ENCODE measurements at regions not wholly inside any gene's neighbourhood (a gene's known extent, or its start where the extent isn't known, plus 50 kb on each side); places are given as distances from the start of the nearest gene placed in this dataset.

- peaks cover 0 to 12% of the 10 kb centered on the region in 2 donors for H3K9me3 ChIP-seq (ENCODE audit: control insufficient read depth in 1 of 2, low read length in 2 of 2)
- H3K27ac ChIP-seq (ENCODE audit: low read length), result no peak overlapping the region
- H3K4me1 ChIP-seq (ENCODE audit: control insufficient read depth in 1 of 2, insufficient read depth in 2 of 2, low read length in 2 of 2), result no peaks in the 10 kb centered on the region
- H3K36me3 ChIP-seq (ENCODE audit: control insufficient read depth in 1 of 2, insufficient read depth in 2 of 2, low read length in 2 of 2), result no peaks in the 10 kb centered on the region
- no peak overlapping the region for H3K4me3 ChIP-seq (ENCODE audit: low read depth in 1 of 2, low read length in 2 of 2)
- H3K27me3 ChIP-seq (ENCODE audit: low read depth, low read length), result no peaks in the 10 kb centered on the region
These were observed 268.2 kb downstream of the SH3GL2 start for GRCh38 chr9:17846948-17847655.

- H3K9me3 ChIP-seq (ENCODE audit: control insufficient read depth in 1 of 2, low read length in 2 of 2), result peaks cover 0 to 12% of the 10 kb centered on the region in 2 donors
These were observed 269.0 kb downstream of the SH3GL2 start for GRCh38 chr9:17847908-17848307.

DNA sequence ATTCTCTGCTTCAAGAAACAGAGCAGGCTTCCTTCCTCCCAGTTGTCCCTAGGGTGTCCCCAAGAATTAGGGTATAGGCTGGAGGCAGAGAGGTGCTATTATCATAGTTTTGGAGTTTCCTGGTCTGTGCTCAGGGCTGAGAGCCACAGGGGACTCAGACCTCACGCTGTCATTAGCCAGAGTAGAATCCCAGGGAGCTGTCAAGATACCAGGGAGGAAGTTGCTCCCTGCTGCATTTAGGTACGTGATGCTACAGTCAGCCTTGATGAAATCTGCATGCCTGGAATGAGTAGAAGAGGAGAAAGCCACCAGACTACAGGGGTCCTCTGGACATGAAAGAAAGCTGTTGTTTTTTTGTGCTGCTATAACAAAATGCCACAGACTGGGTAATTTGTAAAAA lies 273.2 kb downstream of the SH3GL2 start:
- no peaks in the 10 kb centered on the region for H3K4me1 ChIP-seq (ENCODE audit: control insufficient read depth in 1 of 2, insufficient read depth in 2 of 2, low read length in 2 of 2)

More at GRCh38 chr9:17847908-17848307, 269.0 kb downstream of the SH3GL2 start:
- no peaks in the 10 kb centered on the region for H3K27me3 ChIP-seq (ENCODE audit: low read depth, low read length)
- H3K4me1 ChIP-seq (ENCODE audit: control insufficient read depth in 1 of 2, insufficient read depth in 2 of 2, low read length in 2 of 2), result no peaks in the 10 kb centered on the region
- no peaks in the 10 kb centered on the region for H3K36me3 ChIP-seq (ENCODE audit: control insufficient read depth in 1 of 2, insufficient read depth in 2 of 2, low read length in 2 of 2)
- H3K4me3 ChIP-seq (ENCODE audit: low read depth in 1 of 2, low read length in 2 of 2), result no peak overlapping the region
- H3K27ac ChIP-seq (ENCODE audit: low read length), result no peak overlapping the region

DNA sequence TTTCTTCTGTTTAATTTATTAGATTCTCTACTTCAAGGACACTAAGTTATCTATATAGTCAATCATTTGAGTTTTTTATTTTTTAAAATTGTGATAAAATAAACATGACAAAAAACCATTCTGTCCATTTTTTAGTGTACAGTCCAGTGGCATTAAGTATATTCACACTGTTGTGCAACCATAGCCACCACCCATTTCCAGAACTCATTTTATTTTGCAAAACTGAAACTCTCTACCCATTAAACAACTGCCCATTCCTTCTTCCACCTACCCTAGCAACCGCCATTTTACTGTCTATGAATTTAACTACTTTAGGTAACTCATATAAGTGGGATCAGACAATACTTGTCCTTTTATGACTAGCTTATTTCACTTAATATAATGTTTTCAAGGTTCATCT lies 275.6 kb downstream of the SH3GL2 start:
- H3K27ac ChIP-seq (ENCODE audit: low read length), result no peak overlapping the region
- no peaks in the 10 kb centered on the region for H3K27me3 ChIP-seq (ENCODE audit: low read depth, low read length)
- H3K4me3 ChIP-seq (ENCODE audit: low read depth in 1 of 2, low read length in 2 of 2), result no peak overlapping the region
- H3K4me1 ChIP-seq (ENCODE audit: control insufficient read depth in 1 of 2, insufficient read depth in 2 of 2, low read length in 2 of 2), result no peaks in the 10 kb centered on the region
- H3K36me3 ChIP-seq (ENCODE audit: control insufficient read depth in 1 of 2, insufficient read depth in 2 of 2, low read length in 2 of 2), result no peaks in the 10 kb centered on the region
- no peaks in the 10 kb centered on the region for H3K9me3 ChIP-seq (ENCODE audit: control insufficient read depth in 1 of 2, low read length in 2 of 2)

More for the DNA sequence above, 273.2 kb downstream of the SH3GL2 start:
- no peaks in the 10 kb centered on the region for H3K27me3 ChIP-seq (ENCODE audit: low read depth, low read length)
- no peak overlapping the region for H3K4me3 ChIP-seq (ENCODE audit: low read depth in 1 of 2, low read length in 2 of 2)
- H3K9me3 ChIP-seq (ENCODE audit: control insufficient read depth in 1 of 2, low read length in 2 of 2), result no peaks in the 10 kb centered on the region
- H3K36me3 ChIP-seq (ENCODE audit: control insufficient read depth in 1 of 2, insufficient read depth in 2 of 2, low read length in 2 of 2), result no peaks in the 10 kb centered on the region
- H3K27ac ChIP-seq (ENCODE audit: low read length), result no peak overlapping the region

GRCh38 chr9:17856995-17857394 lies 278.1 kb downstream of the SH3GL2 start:
- H3K4me1 ChIP-seq (ENCODE audit: control insufficient read depth in 1 of 2, insufficient read depth in 2 of 2, low read length in 2 of 2), result no peaks in the 10 kb centered on the region
- no peak overlapping the region for H3K27ac ChIP-seq (ENCODE audit: low read length)
- H3K4me3 ChIP-seq (ENCODE audit: low read depth in 1 of 2, low read length in 2 of 2), result no peak overlapping the region
- H3K27me3 ChIP-seq (ENCODE audit: low read depth, low read length), result no peaks in the 10 kb centered on the region
- H3K36me3 ChIP-seq (ENCODE audit: control insufficient read depth in 1 of 2, insufficient read depth in 2 of 2, low read length in 2 of 2), result no peaks in the 10 kb centered on the region
- no peaks in the 10 kb centered on the region for H3K9me3 ChIP-seq (ENCODE audit: control insufficient read depth in 1 of 2, low read length in 2 of 2)

DNA sequence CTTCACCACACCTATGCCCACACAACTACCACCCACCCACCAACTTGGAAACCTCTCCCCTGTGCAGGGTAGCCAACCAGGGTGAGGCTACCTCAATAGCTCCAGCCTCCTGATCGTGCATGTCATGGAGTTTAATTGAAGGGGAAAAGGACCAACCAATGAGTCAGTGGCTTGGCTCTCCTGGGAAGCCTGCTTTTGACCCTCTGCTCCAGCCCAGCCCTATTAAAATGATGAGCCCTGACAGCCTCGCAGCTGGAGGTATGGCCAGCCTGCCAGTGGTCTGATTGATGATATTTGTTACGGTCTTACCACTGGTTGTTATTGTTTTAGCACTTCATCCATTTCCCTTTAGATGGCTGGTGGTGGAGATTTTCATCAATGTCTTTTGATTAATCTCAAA lies 280.4 kb downstream of the SH3GL2 start:
- H3K36me3 ChIP-seq (ENCODE audit: control insufficient read depth in 1 of 2, insufficient read depth in 2 of 2, low read length in 2 of 2), result no peaks in the 10 kb centered on the region
- H3K27ac ChIP-seq (ENCODE audit: low read length), result no peak overlapping the region
- H3K9me3 ChIP-seq (ENCODE audit: control insufficient read depth in 1 of 2, low read length in 2 of 2), result no peaks in the 10 kb centered on the region
- no peaks in the 10 kb centered on the region for H3K27me3 ChIP-seq (ENCODE audit: low read depth, low read length)
- H3K4me3 ChIP-seq (ENCODE audit: low read depth in 1 of 2, low read length in 2 of 2), result no peak overlapping the region
- H3K4me1 ChIP-seq (ENCODE audit: control insufficient read depth in 1 of 2, insufficient read depth in 2 of 2, low read length in 2 of 2), result no peaks in the 10 kb centered on the region

DNA sequence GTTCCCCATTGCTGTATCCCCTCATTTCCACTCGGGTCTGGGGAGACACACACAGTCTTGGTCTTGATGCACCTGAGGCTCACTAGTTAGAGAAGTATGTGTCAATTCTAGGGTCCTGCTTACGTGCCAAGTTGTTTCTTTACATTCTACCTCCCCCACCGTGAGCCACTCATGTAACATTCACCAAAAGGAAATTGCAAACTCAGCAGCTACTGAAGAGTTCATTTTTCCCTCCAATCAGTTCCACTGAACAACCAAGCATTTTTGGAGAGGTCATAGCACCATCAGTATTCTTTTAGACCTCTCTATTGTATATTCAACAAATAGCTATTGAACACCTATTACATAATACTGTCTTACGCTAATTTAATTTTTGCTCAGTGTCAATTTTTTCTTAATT lies 281.1 kb downstream of the SH3GL2 start:
- Histone ChIP-seq H3K36me3 (ENCODE audit: control insufficient read depth in 1 of 2, insufficient read depth in 2 of 2, low read length in 2 of 2) (no peaks in the 10 kb centered on the region), H3K9me3 (ENCODE audit: control insufficient read depth in 1 of 2, low read length in 2 of 2) (no peaks in the 10 kb centered on the region), H3K4me3 (ENCODE audit: low read depth in 1 of 2, low read length in 2 of 2) (no peak overlapping the region), H3K27me3 (ENCODE audit: low read depth, low read length) (no peaks in the 10 kb centered on the region), H3K4me1 (ENCODE audit: control insufficient read depth in 1 of 2, insufficient read depth in 2 of 2, low read length in 2 of 2) (no peaks in the 10 kb centered on the region), H3K27ac (ENCODE audit: low read length) (no peak overlapping the region)

DNA sequence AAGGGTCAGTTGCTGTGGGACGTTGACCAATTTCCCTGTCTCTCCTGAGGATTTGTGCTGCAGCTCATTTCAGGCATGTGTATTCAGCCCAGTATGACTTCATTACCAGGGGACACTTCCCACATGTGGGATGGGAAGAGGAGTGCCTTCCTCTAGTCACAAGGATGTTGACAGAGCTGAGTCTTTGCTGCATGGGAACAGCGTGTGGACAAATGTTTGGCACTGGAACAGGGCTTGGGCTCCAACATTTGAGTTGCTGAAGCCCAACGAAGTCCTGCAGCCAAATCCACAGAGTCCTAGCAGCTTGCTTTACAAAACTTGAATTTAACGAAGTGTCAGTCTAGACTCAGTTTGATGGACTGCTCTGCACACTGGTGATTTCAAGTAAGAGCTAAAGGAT lies 283.2 kb downstream of the SH3GL2 start:
- Histone ChIP-seq H3K27ac (ENCODE audit: low read length) (no peak overlapping the region), H3K4me1 (ENCODE audit: control insufficient read depth in 1 of 2, insufficient read depth in 2 of 2, low read length in 2 of 2) (no peaks in the 10 kb centered on the region), H3K36me3 (ENCODE audit: control insufficient read depth in 1 of 2, insufficient read depth in 2 of 2, low read length in 2 of 2) (no peaks in the 10 kb centered on the region), H3K27me3 (ENCODE audit: low read depth, low read length) (no peaks in the 10 kb centered on the region), H3K9me3 (ENCODE audit: control insufficient read depth in 1 of 2, low read length in 2 of 2) (no peaks in the 10 kb centered on the region), H3K4me3 (ENCODE audit: low read depth in 1 of 2, low read length in 2 of 2) (no peak overlapping the region)

GRCh38 chr9:17862629-17863028 lies 283.8 kb downstream of the SH3GL2 start:
- H3K27me3 ChIP-seq (ENCODE audit: low read depth, low read length), result no peaks in the 10 kb centered on the region
- no peaks in the 10 kb centered on the region for H3K36me3 ChIP-seq (ENCODE audit: control insufficient read depth in 1 of 2, insufficient read depth in 2 of 2, low read length in 2 of 2)
- no peak overlapping the region for H3K4me3 ChIP-seq (ENCODE audit: low read depth in 1 of 2, low read length in 2 of 2)
- H3K9me3 ChIP-seq (ENCODE audit: control insufficient read depth in 1 of 2, low read length in 2 of 2), result no peaks in the 10 kb centered on the region
- H3K27ac ChIP-seq (ENCODE audit: low read length), result no peak overlapping the region
- no peaks in the 10 kb centered on the region for H3K4me1 ChIP-seq (ENCODE audit: control insufficient read depth in 1 of 2, insufficient read depth in 2 of 2, low read length in 2 of 2)

DNA sequence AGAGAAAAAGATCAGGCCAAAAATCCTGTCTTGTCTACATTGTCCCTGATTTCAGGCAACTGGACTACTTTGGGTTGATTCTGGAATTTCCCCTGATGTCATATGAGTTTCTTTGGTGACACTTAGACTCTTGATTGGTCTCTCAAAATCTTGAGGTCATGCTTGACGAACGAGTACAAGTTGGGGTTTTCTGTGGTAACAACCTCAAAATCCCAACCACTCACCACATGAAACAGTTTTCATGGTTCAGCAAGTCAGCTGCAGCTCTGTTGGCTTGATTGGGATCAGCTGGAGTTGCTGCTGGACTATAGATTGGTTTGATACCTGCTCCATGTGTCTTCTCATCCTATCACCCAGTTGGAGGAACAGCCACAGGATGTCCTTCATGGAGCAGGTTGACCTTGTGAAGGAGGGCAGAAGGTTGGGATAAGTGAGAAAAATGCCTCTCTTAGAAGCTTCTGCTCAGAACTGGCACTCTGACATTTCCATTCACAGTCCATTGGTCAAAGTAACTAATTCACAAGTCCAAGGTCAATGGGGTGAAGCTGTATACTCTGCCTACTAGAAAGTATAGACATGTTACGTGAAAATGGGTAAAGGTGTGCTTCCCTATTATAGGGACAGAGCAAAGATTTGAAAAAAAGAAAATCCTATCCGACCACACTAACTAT lies 284.5 kb downstream of the SH3GL2 start:
- no peak overlapping the region for H3K4me3 ChIP-seq (ENCODE audit: low read depth in 1 of 2, low read length in 2 of 2)
- H3K4me1 ChIP-seq (ENCODE audit: control insufficient read depth in 1 of 2, insufficient read depth in 2 of 2, low read length in 2 of 2), result no peaks in the 10 kb centered on the region
- no peaks in the 10 kb centered on the region for H3K36me3 ChIP-seq (ENCODE audit: control insufficient read depth in 1 of 2, insufficient read depth in 2 of 2, low read length in 2 of 2)
- no peak overlapping the region for H3K27ac ChIP-seq (ENCODE audit: low read length)
- no peaks in the 10 kb centered on the region for H3K27me3 ChIP-seq (ENCODE audit: low read depth, low read length)
- no peaks in the 10 kb centered on the region for H3K9me3 ChIP-seq (ENCODE audit: control insufficient read depth in 1 of 2, low read length in 2 of 2)

GRCh38 chr9:17863924-17864323 lies 285.1 kb downstream of the SH3GL2 start:
- no peak overlapping the region for H3K27ac ChIP-seq (ENCODE audit: low read length)
- no peaks in the 10 kb centered on the region for H3K4me1 ChIP-seq (ENCODE audit: control insufficient read depth in 1 of 2, insufficient read depth in 2 of 2, low read length in 2 of 2)
- no peaks in the 10 kb centered on the region for H3K36me3 ChIP-seq (ENCODE audit: control insufficient read depth in 1 of 2, insufficient read depth in 2 of 2, low read length in 2 of 2)
- H3K4me3 ChIP-seq (ENCODE audit: low read depth in 1 of 2, low read length in 2 of 2), result no peak overlapping the region
- no peaks in the 10 kb centered on the region for H3K27me3 ChIP-seq (ENCODE audit: low read depth, low read length)
- H3K9me3 ChIP-seq (ENCODE audit: control insufficient read depth in 1 of 2, low read length in 2 of 2), result no peaks in the 10 kb centered on the region

DNA sequence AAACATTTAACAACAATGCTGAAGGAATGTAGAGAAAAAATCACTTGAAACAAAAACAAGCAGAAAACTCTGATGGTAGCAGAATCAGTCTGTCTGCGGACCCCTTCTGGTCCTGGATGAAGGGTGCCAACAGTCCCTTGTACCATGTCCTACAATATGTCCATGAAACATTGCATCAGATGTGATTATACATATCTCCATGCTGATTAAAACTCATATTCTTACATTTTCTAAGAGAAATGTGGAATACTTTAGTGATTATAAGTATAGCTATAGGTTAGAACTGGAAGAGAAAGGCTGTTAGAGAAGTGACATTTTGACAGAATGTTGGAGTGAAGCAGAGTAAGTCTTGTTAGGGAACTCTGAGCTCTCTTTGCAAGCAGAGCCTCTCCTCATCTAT lies 286.1 kb downstream of the SH3GL2 start:
- no peak overlapping the region for H3K27ac ChIP-seq (ENCODE audit: low read length)
- H3K4me3 ChIP-seq (ENCODE audit: low read depth in 1 of 2, low read length in 2 of 2), result no peak overlapping the region
- no peaks in the 10 kb centered on the region for H3K36me3 ChIP-seq (ENCODE audit: control insufficient read depth in 1 of 2, insufficient read depth in 2 of 2, low read length in 2 of 2)
- no peaks in the 10 kb centered on the region for H3K27me3 ChIP-seq (ENCODE audit: low read depth, low read length)
- H3K9me3 ChIP-seq (ENCODE audit: control insufficient read depth in 1 of 2, low read length in 2 of 2), result no peaks in the 10 kb centered on the region
- no peaks in the 10 kb centered on the region for H3K4me1 ChIP-seq (ENCODE audit: control insufficient read depth in 1 of 2, insufficient read depth in 2 of 2, low read length in 2 of 2)

Measured in muscle layer of duodenum (tissue), 2 donors.